Mammary epithelial cell (primary cell): ENCODE measurements at regions not wholly inside any gene's neighbourhood (a gene's known extent, or its start where the extent isn't known, plus 50 kb on each side); places are given as distances from the start of the nearest gene placed in this dataset.

Source experiments
- CTCF ChIP-seq, 2 donors: IDR thresholded peaks in 1 of 2; conservative IDR thresholded peaks in 1 of 2; 2 replicates each; pipeline ENCODE4 v1.5.1; 2011 to 2012; ENCODE audit warnings: inconsistent platforms in 2 of 2, low read length in 2 of 2, mild to moderate bottlenecking in 2 of 2, control low read depth in 1 of 2, low read depth in 1 of 2; ENCODE audit not compliant: insufficient read depth in 1 of 2; ENCODE audit errors: extremely low read depth in 1 of 2
- EZH2 ChIP-seq: IDR thresholded peaks from 2 replicates; pipeline ENCODE4 v1.6.1; 2012; ENCODE audit warnings: low read length, inconsistent platforms, borderline replicate concordance

- TF ChIP-seq CTCF (conservative IDR thresholded peaks at IDR 0.05 in 1 of 2, IDR thresholded peaks at IDR 0.05 in 1 of 2; ENCODE audit: extremely low read depth in 1 of 2, insufficient read depth in 1 of 2, low read depth in 1 of 2, low read length in 2 of 2) (peak in 1 of 2 donors; percentile 4), EZH2 (no peak)
Observed at GRCh38 chr15:79195802-79196201, 86.7 kb upstream of the ANKRD34C start.
